ENCODE measurements at regions not wholly inside any gene's neighbourhood (a gene's known extent, or its start where the extent isn't known, plus 50 kb on each side); places are given as distances from the start of the nearest gene placed in this dataset.
A peak's percentile ranks its signal among the peaks of the same experiment; 100 is the strongest.

DNA sequence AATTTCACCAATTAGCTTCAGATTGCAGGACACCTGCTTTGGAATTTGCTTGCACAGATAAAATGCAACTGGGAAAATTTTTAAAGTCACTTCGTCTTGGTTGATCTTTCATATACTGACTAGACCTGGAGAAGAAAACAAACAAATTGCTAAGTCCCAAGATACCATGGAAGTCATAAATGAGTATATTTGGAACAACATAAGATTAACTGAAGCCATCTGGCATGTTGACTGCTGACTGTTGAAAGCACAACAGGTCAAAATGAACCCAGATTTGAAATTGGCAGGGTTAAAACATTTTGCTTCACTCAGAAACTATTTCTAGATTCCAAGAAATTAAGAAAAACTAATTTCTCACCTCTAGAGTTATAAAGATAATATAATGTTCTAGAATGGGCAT, 470.7 kb downstream of the LPIN1 start:
- DNase-seq, result no peak

DNA sequence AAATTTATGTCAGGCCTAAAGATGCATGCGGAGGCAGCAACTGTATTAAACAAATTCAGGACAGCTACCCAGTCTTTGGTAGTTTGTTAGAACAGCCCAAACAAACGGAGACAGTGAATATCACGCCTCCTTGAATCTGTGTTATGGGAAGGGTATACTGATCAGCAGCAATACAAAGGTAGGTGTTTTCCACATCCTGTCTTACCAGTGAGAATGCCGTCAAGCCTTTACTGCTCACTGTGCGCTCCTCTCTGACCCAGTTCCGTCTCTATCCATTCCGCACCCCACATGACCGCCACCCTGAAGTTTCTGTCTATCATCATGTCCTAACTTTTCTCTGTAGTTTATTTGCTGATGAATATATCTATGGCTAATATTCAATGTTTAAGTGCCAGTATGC, 473.3 kb downstream of the LPIN1 start:
- no peak for DNase-seq

DNA sequence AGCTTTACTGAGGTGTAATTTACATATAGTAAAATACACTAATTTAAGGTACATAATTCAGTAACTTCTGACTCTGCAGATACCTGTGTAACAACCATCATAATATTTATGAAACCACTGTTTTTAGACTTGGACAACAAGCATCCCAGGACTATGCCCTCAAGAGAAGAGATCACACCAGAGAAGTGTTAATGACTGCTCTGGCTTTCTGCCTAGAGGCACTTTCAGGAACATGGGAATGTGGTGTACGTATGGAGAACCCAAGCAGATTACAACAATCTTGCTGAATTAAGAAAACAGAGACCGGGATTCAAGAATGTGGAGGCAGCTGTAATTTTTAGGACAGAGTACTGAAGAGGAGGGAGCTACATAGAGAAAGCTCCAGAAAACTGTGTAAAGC, 475.2 kb downstream of the LPIN1 start:
- no peak for DNase-seq

DNA sequence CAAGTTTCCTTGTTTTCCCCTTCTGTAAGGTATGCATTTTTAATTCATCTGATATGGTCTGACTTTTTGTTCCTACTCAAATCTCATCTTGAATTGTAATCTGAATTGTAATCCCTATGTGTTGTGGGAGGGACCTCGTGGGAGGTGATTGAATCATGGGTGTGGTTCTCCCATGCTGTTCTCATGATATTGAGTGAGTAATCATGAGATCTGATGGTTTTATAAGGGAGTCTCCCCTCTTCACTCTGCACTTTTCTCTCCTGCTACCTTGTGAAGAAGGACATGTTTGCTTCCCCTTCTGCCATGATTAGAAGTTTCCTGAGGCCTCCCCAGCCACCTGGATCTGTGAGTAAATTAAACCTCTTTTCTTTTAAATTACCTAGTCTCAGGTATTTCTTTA, 476.1 kb downstream of the LPIN1 start:
- no peak for DNase-seq

DNA sequence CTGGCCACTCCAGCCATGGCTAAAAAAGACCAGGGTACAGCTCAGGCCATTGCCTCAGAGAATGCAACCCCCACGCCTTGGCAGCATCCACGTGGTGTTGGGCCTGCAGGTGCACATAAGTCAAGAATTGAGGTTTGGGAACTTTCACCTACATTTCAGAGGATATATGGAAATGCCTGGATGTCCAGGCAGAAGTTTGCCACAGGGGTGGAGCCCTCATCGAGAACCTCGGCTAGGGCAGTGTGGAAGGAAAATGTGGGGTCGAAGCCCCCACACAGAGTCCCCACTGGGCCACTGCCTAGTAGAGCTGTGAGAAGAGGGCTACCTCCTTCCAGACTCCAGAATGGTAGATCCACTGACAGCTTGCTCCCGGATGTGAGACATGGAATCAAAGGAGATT, 477.3 kb downstream of the LPIN1 start:
- DNase-seq, result no peak

DNA sequence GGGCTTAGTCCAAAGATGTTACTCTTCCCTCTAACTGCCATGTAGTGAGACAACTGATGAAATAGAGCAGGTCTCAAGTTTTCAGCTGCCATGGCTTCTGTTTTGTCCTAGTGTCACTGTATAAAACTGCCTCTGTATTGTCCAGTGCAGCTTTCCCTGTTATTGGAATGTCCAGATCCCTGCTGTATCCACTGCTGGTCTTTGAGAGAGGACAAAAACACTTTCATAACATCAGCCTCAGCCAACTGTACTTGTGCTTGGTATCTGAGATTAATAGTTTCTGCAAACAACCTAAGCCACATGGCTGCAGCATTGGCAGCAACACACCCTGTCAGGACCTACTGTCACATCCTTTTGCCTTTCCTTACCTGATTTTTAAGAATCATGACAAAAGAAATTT, 480.2 kb downstream of the LPIN1 start:
- no peak for DNase-seq

DNA sequence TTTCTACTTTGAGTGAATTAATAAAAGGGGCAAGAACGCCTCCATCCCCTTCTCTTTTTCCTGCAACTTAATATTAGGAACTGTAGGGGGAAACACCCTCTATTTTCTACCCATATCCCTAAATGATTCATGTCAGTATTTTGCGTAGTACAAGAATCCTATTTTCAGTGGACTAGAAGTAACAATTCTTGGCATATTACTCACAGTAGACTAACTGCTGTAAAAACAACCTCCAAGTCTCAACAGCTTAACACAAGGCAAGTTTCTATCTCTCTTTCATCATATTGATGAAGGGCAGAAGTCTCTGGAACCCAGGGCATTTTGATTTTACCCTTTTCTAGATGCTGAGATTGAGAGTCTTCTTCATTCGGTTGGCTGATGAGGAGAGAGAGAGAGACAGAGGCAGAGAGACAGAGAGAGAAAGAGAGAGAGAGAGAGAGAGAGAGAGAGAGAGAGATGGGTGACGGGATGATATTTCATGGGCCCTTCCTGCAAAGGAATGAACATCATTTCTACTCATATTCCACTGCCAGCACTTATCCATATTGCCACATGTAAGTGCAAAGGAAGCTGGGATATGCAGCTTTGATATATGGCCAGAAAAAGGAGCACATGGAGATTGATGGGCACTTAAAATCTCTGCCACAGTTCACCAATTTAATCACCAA, 481.6 kb downstream of the LPIN1 start:
- no peak for DNase-seq

DNA sequence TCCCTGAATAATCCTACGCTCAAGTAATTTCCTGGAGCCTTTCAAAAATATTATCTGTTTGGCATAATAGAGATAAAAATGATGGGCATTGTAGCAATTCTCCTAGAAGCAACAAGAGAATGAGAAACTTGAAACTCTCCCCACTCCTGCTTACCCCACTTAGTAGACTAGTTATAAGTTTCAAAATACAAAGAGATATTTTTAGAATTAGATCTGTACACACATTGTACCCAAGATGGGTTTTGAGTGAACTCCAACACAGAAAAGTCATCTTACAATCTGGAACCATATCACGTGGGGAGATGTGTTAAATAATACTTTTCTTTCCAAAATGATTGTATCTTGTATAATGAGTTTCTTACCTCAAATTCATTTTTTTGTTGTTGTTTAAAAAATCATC, 484.9 kb downstream of the LPIN1 start:
- DNase-seq, result no peak

DNA sequence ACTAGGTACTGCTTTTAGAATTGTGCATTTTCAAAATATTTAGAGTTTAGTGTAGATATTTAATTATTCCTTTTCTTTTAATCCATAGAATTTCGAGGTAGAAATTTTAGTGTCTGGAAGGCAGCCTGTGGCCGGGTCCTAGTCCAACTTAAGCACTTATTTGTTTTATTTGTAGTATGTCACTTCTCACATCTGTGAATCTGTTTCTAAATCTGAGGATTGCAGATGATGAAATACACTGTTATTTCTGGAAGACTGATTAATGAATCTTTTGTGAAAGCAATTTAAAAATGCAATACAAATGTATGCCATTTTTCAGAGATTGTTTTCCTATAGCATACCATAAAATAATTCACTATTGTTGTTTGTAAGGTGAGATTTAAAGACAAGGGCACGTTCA, 483.9 kb upstream of the TRIB2 start:
- no peak for DNase-seq

DNA sequence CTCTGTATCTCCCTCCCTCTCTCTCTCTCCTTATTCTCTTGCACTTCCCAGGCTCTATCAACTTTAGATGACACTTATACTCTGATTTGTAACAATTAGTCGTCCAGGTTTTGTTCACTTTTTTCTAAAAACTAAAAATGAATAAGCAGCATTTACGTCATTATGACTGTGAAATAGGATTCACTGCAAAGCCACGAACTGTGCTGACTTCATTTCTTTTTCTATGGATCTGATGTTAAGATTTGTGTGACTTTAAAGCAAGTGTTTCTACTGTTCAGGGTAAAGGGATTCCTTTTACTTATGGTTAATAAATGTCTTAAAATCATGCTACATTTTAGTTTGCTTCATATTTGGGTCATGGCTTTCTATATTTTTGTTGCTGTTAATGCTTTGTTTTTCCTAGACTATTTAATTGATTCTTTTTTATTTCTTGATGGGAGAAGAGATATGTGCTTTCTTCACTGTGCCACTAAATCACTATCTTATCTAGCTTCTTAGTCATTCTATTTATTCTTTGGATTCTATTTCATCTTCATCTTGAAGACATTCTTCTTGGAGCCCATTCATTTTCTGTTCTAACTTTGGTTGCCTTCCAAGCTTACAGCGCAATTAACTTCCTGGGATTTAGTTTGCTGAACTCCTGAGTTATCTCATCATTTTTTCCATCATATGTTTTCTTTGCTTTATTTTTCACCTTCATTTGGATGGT, 480.4 kb upstream of the TRIB2 start:
- no peak for DNase-seq

DNA sequence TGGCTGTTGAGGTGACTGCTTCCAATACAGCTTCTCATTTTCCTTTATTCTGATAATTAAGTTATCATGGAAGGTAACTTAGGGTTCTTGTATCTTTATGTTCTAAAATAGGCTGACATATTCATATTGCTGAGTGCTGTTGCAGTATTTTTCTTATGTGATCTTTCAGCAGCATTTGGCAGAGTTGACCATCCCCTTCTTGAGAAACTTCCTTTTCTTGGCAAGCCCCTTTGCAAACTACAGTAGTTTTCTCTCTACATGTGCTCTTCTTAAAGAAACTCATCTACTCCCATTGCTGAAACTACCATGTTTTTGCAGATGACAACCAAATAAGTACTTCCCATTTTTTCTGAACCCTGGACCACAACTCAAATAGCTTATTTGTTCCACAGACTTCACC, 476.5 kb upstream of the TRIB2 start:
- no peak for DNase-seq

DNA sequence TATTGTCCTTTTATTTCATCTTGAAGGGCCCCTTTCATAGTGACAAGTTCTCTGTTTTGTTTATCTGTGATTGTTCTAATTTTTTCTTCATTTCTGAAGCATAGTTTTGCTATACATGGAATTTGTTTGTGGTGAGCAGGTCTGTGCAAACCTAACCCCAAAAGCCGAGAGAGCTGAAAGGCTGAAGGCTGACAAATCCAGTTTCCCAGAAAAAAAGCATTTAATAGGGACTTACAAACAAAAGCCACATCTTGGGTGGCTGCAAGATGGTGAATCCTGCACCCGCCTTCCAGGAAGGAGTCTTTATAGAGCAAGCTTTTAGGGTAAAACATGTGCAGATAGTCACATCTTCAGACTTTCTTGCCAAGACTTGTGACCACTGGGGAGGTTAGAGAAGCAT, 473.4 kb upstream of the TRIB2 start:
- DNase-seq, result no peak

DNA sequence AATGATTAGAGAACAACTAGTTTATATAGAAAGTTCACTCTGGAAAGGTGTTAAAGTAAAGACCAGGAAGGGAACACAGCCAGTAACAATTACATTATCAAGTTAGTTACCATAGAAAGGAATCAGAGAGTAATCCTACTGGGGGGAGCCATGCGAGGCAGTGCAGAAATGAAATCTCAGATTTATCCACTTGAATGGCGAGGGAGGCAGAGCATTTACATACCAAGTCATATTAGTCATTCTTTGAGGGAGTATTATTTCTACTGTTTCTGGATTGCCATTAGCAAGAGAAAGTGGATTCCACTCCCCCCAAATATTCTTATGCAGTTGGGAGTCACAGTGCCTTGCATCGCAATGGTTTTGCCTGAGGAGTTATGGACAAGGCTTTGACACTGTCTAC, 472.7 kb upstream of the TRIB2 start:
- DNase-seq, result no peak

DNA sequence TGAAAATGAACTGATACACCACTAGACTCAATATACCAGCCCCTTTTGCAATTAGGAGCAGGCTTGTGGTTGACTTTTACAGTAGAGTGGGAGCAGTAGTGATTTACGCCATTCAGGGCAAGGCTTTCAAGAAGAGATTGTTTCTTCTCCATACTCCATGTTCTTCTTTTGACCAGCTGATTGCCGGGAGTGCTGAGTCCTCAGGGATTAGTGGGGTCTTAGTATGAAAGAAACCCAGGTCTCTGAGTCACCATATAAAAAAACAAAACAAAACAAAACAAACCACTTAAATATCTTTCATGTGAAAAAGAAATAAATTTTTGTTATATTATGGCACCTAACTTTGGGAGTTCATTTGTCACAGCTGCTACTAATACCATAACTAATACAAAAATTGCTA, 465.6 kb upstream of the TRIB2 start:
- no peak for DNase-seq

DNA sequence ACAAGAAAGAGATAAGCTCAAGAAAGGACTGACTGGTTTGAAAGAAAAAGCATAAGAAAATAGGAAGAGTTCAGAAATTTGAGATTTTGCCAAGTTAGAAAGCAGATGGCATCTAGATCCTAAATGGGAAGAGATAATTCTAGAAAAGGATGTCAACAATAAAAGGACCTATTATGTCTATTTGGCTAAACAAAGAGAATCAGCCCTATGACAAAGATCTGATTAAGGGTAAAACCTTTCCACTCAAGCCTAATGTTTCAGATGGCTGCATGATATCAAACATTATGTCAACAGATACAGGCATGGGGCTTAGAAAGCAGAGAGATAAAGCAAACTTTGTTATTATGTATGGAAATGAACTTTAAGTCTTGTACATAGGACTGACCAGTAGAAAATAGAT, 465.0 kb upstream of the TRIB2 start:
- no peak for DNase-seq

DNA sequence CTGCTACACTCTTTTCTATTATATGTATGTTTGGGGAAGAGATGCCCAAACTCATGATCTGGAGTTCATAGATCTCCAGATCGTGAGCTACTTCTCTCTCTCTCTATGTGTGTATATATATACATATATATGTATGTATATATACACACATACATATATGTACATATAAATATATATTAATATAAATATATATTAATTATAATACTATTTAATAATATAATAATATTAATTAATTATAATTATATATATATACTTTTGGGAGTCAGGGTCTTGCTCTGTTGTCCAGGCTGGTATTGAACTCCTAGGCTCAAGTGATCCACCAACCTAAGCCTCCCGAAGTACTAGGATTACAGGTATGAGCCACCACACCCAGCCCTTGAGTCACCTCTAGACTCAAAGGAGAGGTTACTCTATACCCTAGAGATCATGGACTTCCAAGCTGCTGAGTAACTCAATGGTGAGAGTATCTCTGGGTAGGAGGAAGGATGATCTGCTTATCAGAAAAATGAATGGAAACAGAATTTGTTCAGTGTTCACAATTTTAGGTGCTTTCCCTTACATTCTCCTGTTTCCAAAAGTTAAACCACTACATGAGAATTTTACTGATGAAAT, 463.5 kb upstream of the TRIB2 start:
- DNase-seq, result no peak

DNA sequence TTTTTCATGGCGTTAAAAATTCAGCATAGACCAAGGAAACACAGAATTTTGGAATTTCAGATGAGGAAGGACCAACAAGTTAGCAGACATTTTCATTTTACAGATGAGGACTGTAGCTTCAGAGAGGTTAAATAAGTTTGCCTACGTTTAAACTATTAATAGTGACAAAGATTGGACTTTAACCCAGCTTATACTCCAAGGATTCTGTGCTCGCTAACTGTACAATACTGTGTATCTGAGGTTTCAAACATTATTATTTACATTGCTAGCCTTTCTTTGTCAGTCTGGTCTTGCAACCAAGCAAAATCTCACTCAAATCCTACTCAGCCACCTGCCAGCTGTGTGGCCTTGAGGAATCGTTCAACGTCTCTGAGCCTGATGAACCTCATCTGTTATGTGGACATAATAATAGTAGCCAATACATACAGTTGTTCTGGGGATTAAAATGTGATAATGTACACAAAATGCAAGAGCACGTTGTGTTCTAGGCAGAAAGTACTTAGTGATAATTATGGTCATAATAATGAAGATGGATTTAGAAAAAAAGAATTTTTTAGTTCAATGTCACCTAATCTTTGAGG, 462.4 kb upstream of the TRIB2 start:
- no peak for DNase-seq

DNA sequence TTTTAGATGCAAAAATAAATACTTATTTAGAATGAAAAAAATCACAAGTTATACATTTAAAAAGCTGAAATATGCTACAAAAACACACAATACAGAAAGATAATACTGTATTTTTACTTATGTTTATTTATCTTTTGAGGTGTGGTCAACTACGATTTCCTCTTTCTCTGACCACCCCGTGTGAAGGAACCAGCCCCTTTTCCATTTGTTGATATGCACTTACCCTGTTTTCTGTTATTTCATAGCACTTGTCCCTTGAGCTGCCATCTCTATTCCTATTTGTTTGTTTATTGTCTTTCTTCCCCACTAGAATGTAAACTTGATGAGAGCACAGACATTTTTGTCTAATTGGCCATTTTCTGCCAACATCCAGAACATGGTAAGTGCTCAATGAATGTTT, 460.5 kb upstream of the TRIB2 start:
- DNase-seq, result no peak

DNA sequence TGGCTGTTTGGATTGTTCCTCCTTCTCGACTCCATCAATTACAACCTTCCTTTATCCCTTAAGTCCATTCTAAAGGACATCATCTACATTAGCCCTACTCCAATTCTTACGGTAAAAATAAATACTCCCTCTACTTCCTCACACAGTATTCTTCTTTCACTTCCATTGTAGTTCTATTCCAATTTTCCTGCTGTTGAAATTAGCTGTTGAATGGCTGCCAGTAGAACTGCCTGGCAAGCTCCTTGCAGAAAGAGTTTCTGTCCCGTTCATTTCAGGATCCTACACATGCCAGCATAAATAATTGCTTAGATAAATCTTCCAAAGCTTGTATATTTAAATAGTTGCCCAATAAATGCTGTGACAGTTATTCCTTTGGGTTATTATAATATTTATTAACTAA, 459.3 kb upstream of the TRIB2 start:
- no peak for DNase-seq

DNA sequence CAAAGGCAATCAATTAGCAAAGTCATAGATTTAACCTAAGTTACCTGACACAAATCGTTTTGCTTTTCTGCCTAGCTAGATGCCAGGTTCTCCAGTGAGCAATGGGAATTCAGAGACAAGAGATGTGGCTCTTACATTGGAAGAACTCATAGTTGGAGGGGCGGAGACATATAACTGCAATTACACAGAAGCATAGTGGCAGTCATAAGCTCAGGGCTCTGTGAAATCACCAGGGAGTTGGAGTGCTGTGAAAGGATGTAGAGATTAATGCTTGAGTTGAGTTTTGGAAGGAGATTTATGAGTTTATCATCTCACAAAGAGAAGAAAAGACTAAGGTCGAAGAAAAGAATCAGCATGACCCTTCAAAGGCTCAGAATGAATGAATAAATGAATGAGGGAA, 457.2 kb upstream of the TRIB2 start:
- DNase-seq, result no peak

DNA sequence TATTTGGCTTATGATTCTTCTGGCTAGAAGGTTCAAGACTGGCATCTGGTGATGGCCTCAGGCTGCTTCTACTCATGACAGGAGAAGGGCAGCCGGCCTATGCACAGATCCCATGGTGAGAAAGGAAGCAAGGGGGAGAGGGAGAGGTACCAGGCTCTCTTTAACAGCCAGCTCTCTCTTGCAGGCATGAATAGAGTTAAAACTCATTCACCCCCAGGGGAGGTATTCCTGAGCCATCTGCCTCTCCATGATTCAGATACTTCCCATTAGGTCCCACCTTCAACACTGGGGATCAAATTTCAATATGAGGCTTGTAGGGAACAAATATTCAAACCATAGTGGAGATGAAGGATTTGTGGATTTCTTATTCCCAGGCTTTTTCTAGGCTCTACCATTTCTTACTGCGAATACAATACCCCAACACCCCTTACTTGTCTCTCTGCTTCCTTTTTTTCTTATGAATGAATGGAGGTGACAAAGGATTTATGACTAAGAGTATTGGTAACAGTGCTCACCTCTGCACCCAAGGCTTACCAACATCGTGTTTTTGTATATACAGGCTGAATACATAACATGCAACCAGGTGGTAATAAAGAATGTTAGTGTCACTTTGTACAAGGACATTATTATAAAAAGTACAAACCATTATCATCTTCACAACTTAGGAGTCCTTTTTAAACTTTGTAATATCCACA, 454.6 kb upstream of the TRIB2 start:
- peak; percentile 22 to 90 for DNase-seq

DNA sequence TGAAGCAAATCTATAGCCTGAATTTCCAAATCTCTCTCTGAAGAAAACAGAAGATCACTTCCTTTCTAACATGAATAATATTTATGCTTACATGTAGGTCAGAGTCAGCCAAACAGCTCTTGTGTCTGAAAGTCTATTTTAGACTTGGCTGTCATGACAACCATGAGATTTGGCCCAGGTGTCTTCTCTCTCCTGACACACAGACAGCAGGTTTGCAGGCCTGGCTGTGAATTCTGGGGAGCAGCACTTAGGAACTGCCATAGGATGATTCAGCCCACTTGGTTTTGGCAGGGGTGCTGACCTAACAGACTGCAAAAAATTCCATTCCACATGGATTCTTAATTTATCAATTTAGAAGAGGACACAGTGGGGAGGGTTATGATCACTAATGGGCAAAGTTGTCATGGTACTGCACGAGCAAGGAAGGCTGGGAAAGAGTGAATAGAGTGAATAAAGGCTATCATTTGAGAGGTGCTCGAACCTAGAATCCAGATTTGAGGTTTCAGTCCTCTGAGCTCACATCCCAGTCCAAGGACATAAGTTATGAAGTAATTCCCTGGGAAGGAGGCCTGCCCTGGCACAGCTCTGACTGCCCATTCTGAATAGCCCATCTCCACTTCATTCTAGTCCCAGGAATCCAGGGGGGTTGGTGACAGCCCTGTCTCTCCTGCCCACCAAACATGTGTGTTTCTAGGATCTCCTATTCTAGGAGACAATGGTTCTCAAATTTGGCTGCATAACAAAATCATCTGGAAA, 453.9 kb upstream of the TRIB2 start:
- DNase-seq, result peak in 1 of 2 experiments; percentile 11

DNA sequence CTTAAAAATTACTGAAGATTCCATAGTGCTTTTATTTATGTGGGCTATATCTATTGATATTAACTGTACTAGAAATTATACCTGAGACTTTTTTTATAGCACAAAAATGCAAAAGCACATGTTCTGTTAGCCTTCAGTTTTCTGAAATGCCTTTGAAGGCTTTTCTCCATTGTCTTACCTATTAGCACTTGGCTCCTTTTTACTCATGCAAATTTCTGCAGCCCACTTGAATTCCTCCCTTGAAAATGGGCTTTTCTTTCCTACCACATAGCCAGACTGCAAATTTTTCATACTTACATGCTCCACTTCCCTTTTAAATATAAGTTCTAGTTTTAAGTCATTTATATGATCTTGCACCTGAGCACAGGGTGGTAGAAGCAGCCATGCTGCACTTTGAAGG, 453.0 kb upstream of the TRIB2 start:
- no peak for DNase-seq
